GM23248 (cell line): ENCODE measurements at regions not wholly inside any gene's neighbourhood (a gene's known extent, or its start where the extent isn't known, plus 50 kb on each side); places are given as distances from the start of the nearest gene placed in this dataset.

Experiments used
- EZH2 ChIP-seq: fragments of 200-600 bp; sonication (generic); IDR thresholded peaks from 2 replicates; pipeline ENCODE4 v1.6.1; 2018; ENCODE audit warnings: antibody characterized with exemption, mild to moderate bottlenecking; ENCODE audit not compliant: insufficient read depth, poor library complexity, severe bottlenecking
- EZH2phosphoT487 ChIP-seq: fragments of 200-600 bp; sonication (generic); IDR thresholded peaks from 2 replicates; pipeline ENCODE4 v1.6.1; 2018; ENCODE audit warnings: antibody characterized with exemption, moderate library complexity, mild to moderate bottlenecking, low read depth; ENCODE audit not compliant: insufficient read depth

GRCh38 chr18:39259736-39260135 is 1694.1 kb upstream of the CELF4 start:
- TF ChIP-seq EZH2 (no peak), EZH2phosphoT487 (no peak)
